Mononuclear cell (primary cell): ENCODE measurements at regions not wholly inside any gene's neighbourhood (a gene's known extent, or its start where the extent isn't known, plus 50 kb on each side); places are given as distances from the start of the nearest gene placed in this dataset.
"Not testable (repeated sequence)": the region's sequence is repeated elsewhere in the genome, so short reads cannot be mapped to it uniquely, and the experiment has no call there.

Experiments
- H3K27me3 ChIP-seq: 2 replicates; pipeline ENCODE4 v1.6.0; 2011; ENCODE audit warnings: low read length, control low read depth; ENCODE audit not compliant: insufficient read depth
- H3K4me1 ChIP-seq: 2 replicates; pipeline ENCODE4 v1.5.1; 2011; ENCODE audit warnings: mild to moderate bottlenecking, low read length, control low read depth; ENCODE audit not compliant: insufficient read depth
- H3K4me3 ChIP-seq: 2 replicates; pipeline ENCODE4 v1.5.1; 2011; ENCODE audit warnings: mild to moderate bottlenecking, low read length, moderate library complexity
- H3K9me3 ChIP-seq: 2 replicates; pipeline ENCODE4 v1.5.1; 2011; ENCODE audit warnings: low read depth, mild to moderate bottlenecking, control low read depth, low read length

DNA sequence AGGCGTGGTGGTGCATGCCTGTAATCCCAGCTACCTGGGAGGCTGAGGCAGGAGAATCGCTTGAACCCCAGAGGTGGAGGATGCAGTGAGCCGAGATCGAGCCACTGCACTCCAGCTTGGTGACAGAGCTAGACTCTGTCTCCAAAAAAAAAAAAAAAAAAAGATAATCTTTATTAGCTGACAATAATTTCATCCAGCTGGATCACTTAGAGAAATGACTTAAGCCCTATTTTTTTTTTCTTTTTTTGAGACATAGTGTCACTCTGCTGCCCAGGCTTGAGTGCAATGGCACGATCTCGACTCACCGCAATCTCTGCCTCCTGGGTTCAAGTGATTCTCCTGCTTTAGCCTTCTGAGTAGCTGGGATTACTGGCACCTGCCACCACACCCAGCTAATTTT lies 51.6 kb upstream of the MAP4K4 start:
- H3K9me3 ChIP-seq, H3K27me3 ChIP-seq, H3K4me1 ChIP-seq, H3K4me3 ChIP-seq: not testable (repeated sequence)

DNA sequence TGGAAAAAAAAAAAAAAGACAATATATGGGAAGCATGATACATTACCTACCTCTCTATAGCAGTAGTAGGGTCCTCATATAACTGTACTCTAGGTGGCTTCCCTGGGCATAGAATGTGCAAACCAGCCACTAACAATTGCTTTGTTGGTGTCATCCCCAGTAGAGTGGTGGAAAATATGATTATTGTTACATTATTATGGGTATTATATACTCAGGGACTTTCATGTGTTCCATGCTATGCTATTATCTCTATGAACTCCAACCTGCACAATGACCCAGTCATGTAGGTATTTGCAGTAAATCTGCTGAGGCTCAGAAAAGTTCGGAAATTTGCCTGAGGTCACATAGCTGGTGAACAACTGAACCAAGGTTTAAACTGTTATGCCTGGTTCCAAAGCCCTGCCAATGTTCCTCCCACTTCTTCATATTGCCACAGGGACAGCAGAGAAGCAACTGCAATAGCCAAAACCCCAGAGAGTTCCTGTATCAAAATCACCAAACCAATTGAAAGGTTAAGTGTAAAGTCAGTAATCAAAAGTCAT lies 52.6 kb upstream of the MAP4K4 start:
- Histone ChIP-seq H3K4me3 (no peak overlapping the region), H3K27me3 (no peaks in the 10 kb centered on the region), H3K4me1 (no peaks in the 10 kb centered on the region)

DNA sequence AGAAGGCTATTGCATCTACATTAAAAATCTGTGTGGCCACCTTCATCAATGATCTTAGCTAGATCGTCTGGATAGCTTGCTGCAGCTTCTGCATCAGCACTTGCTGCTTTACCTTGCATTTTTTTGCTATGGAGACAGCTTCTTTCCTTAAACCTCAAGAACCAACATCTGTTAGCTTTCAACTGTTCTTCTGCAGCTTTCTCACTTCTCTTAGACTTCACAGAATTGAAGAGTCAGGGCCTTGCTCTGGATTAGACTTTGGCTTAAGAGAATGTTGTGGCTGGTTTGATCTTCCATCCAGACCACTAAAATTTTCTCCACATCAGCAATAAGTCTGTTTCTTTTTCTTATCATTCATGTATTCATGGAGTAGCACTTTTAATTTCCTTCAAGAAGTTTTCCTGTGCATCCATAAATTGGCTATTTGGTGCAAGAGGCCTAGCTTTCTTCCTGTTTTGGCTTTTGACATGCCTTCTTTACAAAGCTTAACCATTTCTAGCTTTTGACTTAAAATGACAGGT lies 54.4 kb upstream of the MAP4K4 start:
- H3K4me1 ChIP-seq = no peaks in the 10 kb centered on the region
- H3K27me3 ChIP-seq = no peaks in the 10 kb centered on the region
- no peak overlapping the region for H3K4me3 ChIP-seq
- no peaks in the 10 kb centered on the region for H3K9me3 ChIP-seq

More for the DNA sequence above, 52.6 kb upstream of the MAP4K4 start:
- H3K9me3 ChIP-seq = no peaks in the 10 kb centered on the region

DNA sequence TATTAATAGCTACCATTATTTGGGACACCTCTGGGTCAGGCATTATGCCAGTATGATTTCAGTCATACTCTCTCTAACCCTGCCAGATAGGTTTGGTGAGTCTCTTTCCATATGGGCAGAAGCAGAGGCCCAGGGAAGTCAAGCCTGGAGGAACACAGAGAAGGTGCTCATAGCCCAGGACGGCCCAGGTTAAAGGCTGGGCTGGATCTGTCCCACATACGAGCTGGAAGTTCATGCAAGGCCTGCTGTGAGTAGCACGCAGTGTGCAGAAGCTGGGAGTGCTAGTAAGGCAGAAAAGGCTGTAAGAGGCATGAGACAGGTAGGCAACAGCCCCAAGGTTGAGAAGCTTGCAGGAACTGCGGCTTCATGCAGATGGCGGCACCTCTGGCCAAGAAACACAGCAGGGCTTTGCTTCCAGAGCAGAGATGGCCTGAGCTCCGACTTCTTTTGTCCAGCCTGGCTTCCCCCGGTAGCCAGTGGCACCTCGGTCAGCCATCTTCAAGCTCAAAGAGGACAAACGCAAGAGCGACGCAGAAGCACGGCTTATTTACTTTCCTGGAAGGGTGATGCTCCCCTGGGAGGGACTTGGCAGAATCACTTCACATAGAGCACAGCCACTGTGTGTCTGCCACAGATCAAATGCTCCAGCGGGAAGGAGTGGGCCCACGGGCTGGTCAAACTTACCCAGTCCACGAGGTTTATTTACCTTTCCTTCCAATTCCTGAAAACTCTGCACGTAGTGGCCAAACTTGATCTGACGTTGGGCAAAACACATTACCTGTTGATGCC lies 58.5 kb upstream of the MAP4K4 start:
- no peak overlapping the region for H3K4me3 ChIP-seq
- no peaks in the 10 kb centered on the region for H3K27me3 ChIP-seq
- no peaks in the 10 kb centered on the region for H3K4me1 ChIP-seq
- H3K9me3 ChIP-seq = no peaks in the 10 kb centered on the region

DNA sequence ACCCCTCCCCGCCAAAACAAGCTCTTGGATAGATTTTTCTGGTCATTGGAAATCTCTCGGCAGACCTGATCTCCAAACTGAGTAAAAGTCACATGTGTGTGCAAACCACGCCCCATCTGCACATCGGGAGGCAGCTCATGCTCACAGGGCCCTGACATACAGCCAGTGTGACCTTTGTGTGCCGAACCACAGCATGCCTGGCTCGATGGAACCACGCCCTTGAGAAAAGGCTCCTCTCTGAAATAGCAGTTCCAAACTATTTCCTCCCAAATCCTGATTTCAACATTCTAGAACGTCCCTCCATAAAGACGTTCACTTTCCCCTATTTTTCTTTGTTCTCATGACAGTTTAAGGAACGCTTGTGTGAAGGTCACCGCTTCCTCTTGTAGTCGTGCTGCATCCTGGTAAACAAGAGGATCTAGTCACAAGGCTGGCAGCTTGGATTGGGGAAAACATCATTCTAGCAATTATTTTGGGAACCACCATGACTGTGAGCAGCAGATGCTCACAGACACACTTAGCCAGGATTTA lies 59.3 kb upstream of the MAP4K4 start:
- H3K4me1 ChIP-seq = no peaks in the 10 kb centered on the region
- no peaks in the 10 kb centered on the region for H3K9me3 ChIP-seq
- no peaks in the 10 kb centered on the region for H3K27me3 ChIP-seq
- H3K4me3 ChIP-seq = no peak overlapping the region

DNA sequence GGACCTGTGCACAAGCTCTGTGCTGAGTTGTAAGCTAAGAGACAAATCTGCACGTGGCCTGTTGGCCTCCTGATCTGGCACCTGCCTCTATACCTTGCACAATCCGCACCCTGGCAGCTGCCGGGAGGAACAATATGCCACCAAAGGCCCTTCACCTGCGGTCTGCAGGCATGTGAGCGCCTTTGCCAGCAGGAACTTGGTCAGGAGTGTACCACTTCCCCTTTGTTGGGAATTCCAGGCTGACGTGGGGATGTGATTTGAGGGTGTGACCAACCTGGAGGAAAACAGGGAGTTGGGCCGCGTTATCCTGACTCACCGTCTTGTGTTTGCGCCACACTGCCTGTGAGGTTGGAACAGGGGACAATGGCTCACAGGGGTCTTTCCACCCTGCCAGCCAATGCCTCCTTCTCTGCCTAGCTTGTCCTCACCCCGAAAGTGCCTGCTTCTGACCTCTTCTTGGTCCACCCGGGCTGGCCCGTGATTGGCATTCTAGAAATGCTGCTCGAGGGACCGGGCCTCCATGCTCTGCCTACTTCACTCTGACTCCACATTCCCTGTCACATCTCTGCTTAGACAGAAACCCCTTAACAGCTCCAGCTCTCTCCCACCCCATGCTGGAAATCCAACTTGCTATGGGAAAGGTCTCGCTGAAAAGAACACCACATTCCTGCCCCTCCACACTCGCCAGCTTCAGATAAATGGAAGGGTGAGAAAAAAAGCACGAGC lies 67.1 kb upstream of the MAP4K4 start:
- no peak overlapping the region for H3K4me3 ChIP-seq
- peaks cover 14% of the 10 kb centered on the region for H3K4me1 ChIP-seq
- H3K9me3 ChIP-seq = no peaks in the 10 kb centered on the region
- no peaks in the 10 kb centered on the region for H3K27me3 ChIP-seq

DNA sequence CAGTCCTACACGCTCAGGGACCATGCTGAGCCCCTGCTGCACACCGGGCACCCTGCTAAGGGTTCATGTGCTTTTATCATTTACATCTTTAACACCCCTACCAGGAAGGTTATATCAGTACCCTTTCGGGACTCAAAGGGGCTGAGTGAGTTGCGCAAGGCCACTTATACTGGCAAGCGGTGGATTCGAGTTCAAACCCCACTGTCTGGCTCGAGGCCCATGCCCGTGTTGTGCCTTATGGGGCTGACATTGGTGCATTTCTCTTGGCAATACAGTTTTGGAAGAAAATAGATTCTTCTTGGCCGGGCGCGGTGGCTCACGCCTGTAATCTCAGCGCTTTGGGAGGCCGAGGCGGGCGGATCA lies 69.5 kb upstream of the MAP4K4 start:
- Histone ChIP-seq H3K27me3 (no peaks in the 10 kb centered on the region), H3K9me3 (no peaks in the 10 kb centered on the region)

DNA sequence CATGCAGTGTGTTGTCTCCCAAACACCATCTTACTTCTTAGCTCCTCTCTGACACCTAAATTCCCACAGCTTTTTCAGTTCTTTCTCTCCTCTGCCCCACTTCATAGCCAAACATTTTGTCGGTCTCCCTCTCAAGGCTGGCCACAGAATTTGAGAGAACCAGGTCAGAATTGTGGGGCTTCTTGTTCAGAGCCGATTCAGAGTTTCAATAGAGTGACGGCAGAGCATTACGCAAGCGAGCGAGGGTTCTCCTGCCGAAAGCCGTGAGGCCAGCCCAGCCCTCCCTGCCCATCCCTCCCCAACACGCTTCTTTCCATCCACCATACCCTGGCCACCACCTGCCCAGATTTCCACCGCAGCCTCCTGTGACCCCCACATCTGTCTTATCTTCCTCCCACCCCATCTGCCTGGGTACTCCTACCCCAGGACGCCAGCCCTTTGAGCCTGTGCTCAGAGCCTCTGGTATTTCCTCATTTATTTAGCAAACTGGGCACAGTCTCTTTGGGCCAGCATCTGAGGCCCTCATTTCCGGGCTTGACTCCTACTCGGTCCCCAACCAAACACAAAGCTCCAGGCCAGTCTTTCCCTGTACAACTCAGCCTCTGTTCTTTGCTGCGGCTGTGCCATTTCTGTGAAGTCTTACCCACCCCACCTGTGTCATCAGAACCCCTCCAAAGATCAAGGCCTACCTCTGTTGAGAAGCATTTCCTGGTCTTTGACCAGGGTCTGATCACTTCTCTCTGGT lies 70.0 kb upstream of the MAP4K4 start:
- Histone ChIP-seq H3K27me3 (no peaks in the 10 kb centered on the region), H3K4me3 (no peak overlapping the region), H3K9me3 (no peaks in the 10 kb centered on the region), H3K4me1 (peaks cover 40% of the 10 kb centered on the region)

More for the DNA sequence above, 69.5 kb upstream of the MAP4K4 start:
- H3K4me1 ChIP-seq = peaks cover 35% of the 10 kb centered on the region
- H3K4me3 ChIP-seq = no peak overlapping the region

DNA sequence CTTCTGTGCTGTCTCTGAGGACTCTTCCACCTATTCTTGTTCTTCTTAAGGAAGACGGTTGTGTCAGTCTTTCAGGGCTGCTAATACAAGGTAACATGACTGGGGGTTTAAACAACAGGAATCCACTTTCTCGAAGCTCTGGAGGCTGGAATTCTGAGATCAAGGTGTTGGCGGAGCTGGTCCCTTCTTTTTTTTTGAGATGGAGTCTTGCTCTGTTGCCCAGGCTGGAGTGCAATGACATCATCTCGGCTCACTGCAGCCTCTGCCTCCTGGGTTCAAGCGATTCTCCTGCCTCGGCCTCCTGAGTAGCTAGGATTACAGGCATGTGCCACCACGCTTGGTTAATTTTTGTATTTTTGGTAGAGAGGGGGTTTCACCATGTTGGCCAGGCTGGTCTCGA lies 71.7 kb upstream of the MAP4K4 start:
- H3K4me3 ChIP-seq, H3K9me3 ChIP-seq, H3K27me3 ChIP-seq: not testable (repeated sequence)
- peaks cover 50% of the 10 kb centered on the region for H3K4me1 ChIP-seq

DNA sequence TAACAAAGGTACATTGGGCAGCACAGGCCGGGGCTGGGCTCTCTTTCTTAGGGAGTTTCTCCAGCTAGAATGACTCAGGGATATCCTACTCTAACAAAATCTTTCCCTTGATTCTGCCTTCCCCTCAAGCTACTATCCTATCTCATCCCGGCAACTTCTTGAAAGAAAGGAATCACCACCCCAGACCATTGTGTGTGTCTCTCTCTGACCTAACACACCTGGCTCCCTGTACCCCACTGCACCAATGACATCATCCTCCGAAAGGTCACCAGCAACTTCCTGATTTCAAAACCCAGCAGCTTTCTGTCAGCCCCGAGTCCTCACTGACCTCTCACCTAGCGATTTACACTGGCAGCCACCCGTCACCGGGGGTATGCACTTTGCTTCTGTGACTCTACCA lies 72.1 kb upstream of the MAP4K4 start:
- H3K4me1 ChIP-seq = peaks cover 50% of the 10 kb centered on the region
- no peaks in the 10 kb centered on the region for H3K27me3 ChIP-seq
- H3K9me3 ChIP-seq = no peaks in the 10 kb centered on the region
- H3K4me3 ChIP-seq = no peak overlapping the region

DNA sequence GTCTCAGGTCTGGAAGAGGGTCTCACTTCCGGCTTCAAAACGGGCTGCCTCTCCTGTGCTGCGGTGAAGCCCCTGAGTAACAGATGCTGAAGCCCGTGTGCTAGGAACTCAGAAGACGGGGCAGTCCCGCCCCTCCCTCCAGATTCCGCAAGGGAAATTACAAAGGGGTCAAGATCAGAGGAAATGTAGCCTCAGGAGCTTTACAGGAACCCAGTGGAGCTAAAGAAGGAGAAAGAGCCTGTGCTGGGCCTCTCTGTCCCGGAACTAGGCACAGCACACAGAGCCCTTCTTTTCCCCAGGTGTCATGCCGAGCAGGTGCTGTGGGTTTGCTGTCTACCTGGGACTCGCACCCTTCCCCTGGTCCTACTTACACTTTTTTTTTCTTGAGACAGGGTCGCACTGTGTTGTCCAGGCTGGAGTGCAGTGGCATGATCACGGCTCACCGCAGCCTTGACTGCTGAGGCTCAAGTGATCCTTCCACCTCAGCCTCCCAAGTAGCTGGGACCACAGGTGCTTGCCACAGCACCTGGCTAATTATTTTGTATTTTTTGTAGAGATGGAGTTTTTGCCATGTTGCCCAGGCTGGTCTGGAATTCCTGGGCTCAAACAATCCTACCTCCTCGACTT lies 72.7 kb upstream of the MAP4K4 start:
- no peak overlapping the region for H3K4me3 ChIP-seq
- H3K27me3 ChIP-seq = no peaks in the 10 kb centered on the region
- H3K9me3 ChIP-seq = no peaks in the 10 kb centered on the region
- H3K4me1 ChIP-seq = peaks cover 51% of the 10 kb centered on the region

DNA sequence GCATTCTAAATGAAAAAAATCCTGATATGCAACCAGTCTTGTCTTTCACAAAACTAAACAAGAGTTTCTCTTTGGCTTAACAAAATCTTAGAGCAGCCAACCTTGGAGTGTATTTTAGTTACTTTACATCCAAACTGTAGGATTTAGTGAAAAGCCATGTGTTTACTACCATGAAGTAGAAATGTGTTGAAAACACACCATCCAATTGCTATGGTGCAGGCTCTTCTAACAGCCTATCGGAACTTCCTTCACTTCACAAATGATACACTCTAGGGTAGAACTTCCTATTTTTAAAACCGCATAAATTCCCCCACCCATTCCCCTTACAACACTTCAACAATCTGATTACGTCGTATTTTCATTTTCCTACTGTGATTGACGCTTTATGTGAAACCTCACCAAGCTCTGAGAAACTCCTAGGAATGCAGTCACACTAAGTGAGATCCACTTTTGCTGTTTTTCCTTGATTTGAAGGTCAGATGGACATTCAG lies 74.4 kb upstream of the MAP4K4 start:
- H3K27me3 ChIP-seq = no peaks in the 10 kb centered on the region
- H3K9me3 ChIP-seq = no peaks in the 10 kb centered on the region
- no peak overlapping the region for H3K4me3 ChIP-seq
- H3K4me1 ChIP-seq = peaks cover 69% of the 10 kb centered on the region

DNA sequence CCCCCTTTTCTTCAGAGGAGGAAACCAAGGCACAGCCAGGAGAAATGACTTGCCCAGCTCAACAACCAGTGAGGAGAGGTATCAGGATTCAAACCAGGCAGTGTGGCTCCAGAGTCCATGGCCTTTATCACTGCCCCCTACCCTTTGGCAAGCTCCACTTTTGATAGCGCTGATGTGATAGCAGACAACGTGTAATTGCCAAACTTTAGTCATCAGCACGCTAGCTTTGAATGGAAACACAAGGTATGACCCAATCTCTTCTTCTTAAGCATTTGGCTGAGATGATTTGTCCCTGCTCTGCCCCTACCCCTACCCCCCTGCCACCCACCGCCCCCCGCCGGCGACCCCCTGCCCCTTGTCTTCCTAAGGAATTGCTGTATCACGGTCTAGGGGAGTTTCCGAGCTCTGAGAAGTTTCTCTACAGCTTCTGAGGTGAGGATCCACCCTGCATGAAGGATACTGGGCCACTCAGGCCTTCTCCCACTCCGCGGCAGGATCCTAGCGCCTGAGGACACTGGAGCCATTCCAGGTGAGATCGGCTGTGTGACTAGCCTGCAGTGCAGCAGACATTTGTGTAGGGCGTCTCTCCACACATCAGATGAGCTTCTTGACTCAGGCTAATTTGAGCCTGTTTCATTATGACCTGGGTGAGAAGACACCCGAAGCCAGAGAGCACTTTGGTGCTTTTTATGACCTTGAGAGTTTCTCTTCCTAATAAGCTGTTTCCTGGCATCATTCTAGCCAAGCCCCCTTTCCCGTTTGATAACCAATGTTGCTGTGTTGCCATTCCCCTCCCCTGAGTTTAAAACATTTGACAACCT lies 75.1 kb upstream of the MAP4K4 start:
- Histone ChIP-seq H3K9me3 (no peaks in the 10 kb centered on the region), H3K4me3 (no peak overlapping the region), H3K4me1 (peaks cover 64% of the 10 kb centered on the region)

DNA sequence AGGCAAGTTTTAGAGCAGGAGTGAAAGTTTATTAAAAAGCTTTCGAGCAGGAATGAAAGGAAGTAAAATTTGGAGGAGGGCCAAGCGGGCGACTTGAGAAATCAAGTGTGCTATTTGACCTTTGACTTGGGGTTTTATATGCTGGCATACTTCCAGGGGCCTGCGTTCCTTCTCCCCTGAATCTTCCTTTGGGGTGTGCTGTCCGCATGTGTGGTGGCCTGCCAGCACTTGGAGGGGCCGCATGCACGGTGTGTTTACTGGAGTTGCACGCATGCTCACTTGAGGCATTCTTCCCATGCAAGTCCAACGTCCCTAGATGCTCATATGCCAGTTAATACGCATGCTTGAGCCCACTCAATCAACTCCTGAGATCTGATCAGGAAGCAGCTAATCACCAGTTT lies 78.3 kb upstream of the MAP4K4 start:
- no peaks in the 10 kb centered on the region for H3K9me3 ChIP-seq
- H3K4me1 ChIP-seq = peaks cover 44% of the 10 kb centered on the region
- no peaks in the 10 kb centered on the region for H3K27me3 ChIP-seq
- no peak overlapping the region for H3K4me3 ChIP-seq

More for the DNA sequence above, 75.1 kb upstream of the MAP4K4 start:
- no peaks in the 10 kb centered on the region for H3K27me3 ChIP-seq
